ENCODE measurements at regions not wholly inside any gene's neighbourhood (a gene's known extent, or its start where the extent isn't known, plus 50 kb on each side); places are given as distances from the start of the nearest gene placed in this dataset.

DNA sequence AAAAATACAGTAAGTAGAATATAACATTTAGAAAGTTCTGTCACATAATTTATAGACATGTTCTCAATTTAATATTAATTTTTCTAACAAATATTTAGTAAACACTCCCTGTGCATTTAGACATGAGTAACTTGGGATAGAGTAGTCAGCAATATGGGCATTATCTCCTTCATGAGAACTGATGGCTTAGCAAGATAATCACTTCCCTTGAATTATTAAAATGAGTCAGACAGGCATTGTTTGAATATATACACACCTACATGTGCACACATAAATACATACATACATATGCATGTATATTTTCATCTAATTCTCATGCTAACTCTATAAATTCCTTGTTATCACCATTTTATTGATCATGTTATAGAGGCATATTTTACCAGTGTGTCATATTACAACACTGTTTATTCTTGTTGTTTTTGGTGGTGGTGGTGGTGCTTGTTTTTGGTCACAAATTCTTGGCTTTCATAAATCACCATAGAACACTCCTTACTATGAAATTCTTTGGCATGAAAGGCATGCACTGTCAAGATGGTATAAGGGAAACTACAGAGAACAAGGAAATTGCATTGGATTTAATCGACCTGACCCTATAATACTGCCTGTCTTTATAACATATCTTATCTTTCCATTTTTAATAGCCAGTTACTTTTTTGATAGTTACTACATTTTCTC, 434.5 kb upstream of the MANEA start:
- TF ChIP-seq, protein P1, sequence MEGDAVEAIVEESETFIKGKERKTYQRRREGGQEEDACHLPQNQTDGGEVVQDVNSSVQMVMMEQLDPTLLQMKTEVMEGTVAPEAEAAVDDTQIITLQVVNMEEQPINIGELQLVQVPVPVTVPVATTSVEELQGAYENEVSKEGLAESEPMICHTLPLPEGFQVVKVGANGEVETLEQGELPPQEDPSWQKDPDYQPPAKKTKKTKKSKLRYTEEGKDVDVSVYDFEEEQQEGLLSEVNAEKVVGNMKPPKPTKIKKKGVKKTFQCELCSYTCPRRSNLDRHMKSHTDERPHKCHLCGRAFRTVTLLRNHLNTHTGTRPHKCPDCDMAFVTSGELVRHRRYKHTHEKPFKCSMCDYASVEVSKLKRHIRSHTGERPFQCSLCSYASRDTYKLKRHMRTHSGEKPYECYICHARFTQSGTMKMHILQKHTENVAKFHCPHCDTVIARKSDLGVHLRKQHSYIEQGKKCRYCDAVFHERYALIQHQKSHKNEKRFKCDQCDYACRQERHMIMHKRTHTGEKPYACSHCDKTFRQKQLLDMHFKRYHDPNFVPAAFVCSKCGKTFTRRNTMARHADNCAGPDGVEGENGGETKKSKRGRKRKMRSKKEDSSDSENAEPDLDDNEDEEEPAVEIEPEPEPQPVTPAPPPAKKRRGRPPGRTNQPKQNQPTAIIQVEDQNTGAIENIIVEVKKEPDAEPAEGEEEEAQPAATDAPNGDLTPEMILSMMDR (IDR thresholded peaks at IDR 0.05; ENCODE audit: insufficient read depth, low read length, poor library complexity, severe bottlenecking), result no peak
- no peak overlapping the region for H3K4me3 ChIP-seq (ENCODE audit: low read depth, low read length)
- no peaks in the 10 kb centered on the region for H3K27me3 ChIP-seq (ENCODE audit: control insufficient read depth, insufficient read depth, low read length)
- no peaks in the 10 kb centered on the region for H3K36me3 ChIP-seq (ENCODE audit: control insufficient read depth, insufficient read depth, low read length)
- DNase-seq (ENCODE audit: low read depth), result no peak

DNA sequence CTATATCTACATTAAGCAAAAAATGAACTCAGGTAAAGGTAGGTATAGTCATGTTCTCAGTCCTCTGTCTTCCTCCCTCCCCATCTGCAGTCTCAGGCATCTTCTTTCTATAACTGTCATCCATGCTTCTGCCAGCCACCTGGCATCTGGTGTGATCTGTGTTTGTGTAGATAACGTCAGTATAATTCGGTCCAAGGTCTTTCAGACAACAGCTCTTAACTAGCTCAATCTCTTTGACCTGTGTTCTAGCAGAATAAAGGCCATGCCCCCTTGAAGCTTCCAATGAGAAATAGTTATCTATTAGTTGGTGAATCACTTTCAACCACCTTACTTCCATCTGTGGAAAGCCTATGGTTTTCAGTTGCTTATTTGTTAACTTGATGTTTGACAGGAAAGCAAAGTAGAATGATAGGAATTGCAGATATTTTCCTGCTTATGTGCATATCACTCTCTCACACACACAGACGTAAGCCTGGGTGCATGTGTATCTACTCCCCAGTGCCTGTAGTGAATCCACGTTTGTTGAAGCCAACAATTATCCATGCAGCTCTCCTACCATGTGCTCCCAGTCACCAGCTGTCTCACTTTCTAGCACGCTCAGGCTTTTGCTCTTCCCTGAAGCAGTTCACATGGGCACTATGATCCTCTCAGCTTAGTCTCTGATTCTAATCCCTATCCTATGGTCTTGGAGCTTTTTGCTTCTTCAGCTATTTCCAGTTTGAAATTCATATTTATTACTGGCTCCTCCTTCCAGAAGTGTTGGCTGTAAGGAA, 433.7 kb upstream of the MANEA start:
- no peak overlapping the region for H3K4me3 ChIP-seq (ENCODE audit: low read depth, low read length)
- H3K36me3 ChIP-seq (ENCODE audit: control insufficient read depth, insufficient read depth, low read length), result no peaks in the 10 kb centered on the region
- no peak for DNase-seq (ENCODE audit: low read depth)
- no peaks in the 10 kb centered on the region for H3K27me3 ChIP-seq (ENCODE audit: control insufficient read depth, insufficient read depth, low read length)
- TF ChIP-seq, protein P1 (IDR thresholded peaks at IDR 0.05; ENCODE audit: insufficient read depth, low read length, poor library complexity, severe bottlenecking), result no peak

DNA sequence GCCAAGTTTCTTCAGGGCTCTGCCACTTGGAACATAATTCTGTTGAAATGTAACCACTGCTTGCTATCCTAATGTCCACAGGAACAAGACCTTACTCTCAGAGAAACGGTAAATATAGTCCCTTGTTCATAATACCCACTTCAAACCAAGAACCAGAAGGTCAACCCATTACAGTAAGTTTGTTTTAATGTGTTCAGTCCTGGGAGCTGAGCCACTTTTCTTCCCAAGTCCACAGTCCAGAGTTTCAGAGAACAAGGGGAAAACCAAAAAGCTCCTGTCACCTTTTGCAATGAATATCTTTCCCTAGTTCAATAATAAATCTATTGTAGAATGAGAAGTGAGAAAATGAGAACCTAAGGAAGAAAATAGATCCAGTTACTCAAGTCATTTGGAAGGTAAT, 431.9 kb upstream of the MANEA start:
- H3K36me3 ChIP-seq (ENCODE audit: control insufficient read depth, insufficient read depth, low read length), result no peaks in the 10 kb centered on the region
- TF ChIP-seq, protein P1 (IDR thresholded peaks at IDR 0.05; ENCODE audit: insufficient read depth, low read length, poor library complexity, severe bottlenecking), result no peak

DNA sequence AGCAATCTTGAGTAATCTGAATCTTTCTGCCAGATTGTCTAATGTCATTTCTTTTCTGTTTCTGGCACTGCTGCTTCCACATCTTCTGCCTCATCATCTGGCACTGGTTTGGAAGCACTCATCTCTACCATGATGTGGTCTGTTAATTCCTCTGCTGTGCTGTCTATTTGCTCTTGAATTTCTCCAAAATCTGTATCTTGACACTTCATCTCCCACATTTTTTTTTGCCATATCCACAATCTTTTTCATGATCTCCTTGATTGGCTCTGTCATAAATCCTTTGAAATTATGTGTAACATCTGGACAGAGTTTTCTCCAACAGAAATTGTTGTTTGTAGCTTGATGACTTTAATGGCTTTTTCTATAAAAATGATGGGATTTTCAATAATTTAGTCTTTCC, 417.8 kb upstream of the MANEA start:
- TF ChIP-seq, protein P1 (IDR thresholded peaks at IDR 0.05; ENCODE audit: insufficient read depth, low read length, poor library complexity, severe bottlenecking), result no peak
- Histone ChIP-seq H3K27me3 (ENCODE audit: control insufficient read depth, insufficient read depth, low read length) (no peaks in the 10 kb centered on the region), H3K4me3 (ENCODE audit: low read depth, low read length) (no peak overlapping the region), H3K36me3 (ENCODE audit: control insufficient read depth, insufficient read depth, low read length) (no peaks in the 10 kb centered on the region)
- no peak for DNase-seq (ENCODE audit: low read depth)

More for the DNA sequence above, 431.9 kb upstream of the MANEA start:
- no peak for DNase-seq (ENCODE audit: low read depth)
- Histone ChIP-seq H3K4me3 (ENCODE audit: low read depth, low read length) (no peak overlapping the region), H3K27me3 (ENCODE audit: control insufficient read depth, insufficient read depth, low read length) (no peaks in the 10 kb centered on the region)

DNA sequence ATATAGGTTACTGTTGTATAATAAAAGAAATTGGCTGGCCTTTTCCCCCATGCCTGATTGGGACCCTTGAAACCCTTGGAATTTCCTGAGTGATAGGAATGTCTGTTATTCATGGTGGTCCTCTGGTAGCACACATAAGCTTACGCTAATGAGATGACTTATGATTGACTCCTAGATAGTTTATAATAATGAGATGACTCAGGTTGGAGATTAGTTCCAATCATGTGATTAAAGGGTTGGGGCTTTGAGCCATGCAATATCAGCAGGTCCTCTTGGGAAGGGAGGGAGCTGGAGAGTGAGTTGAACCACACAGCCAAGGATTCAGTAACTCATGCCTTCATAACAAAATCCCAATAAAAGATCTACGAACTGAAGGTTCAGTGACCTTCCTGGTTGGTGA, 407.6 kb upstream of the MANEA start:
- no peak overlapping the region for H3K4me3 ChIP-seq (ENCODE audit: low read depth, low read length)
- H3K36me3 ChIP-seq (ENCODE audit: control insufficient read depth, insufficient read depth, low read length), result no peaks in the 10 kb centered on the region
- H3K27me3 ChIP-seq (ENCODE audit: control insufficient read depth, insufficient read depth, low read length), result no peaks in the 10 kb centered on the region
- TF ChIP-seq, protein P1 (IDR thresholded peaks at IDR 0.05; ENCODE audit: insufficient read depth, low read length, poor library complexity, severe bottlenecking), result no peak
- no peak for DNase-seq (ENCODE audit: low read depth)
